DND-41 (cell line): ENCODE measurements at regions not wholly inside any gene's neighbourhood (a gene's known extent, or its start where the extent isn't known, plus 50 kb on each side); places are given as distances from the start of the nearest gene placed in this dataset.
"Not testable (repeated sequence)": the region's sequence is repeated elsewhere in the genome, so short reads cannot be mapped to it uniquely, and the experiment has no call there.

Source experiments
- ATAC-seq: fragments of 200-7000 bp; cut with Tn5 transposase; 3 replicates; pipeline ENCODE4 v1.9.1; 2021; ENCODE audit warnings: low read depth; ENCODE audit not compliant: insufficient read depth
- DNase-seq: peaks from one replicate; pipeline ENCODE4 v3.0.0-alpha.2; 2020
- H2AFZ ChIP-seq: 2 replicates; pipeline ENCODE4 v1.6.0; 2012; ENCODE audit warnings: low read depth, low read length
- H3K27ac ChIP-seq: 2 replicates; pipeline ENCODE4 v1.5.1; 2012; ENCODE audit warnings: low read length, inconsistent platforms
- H3K27me3 ChIP-seq: fragments of 200-600 bp; sonication (generic); 2 replicates; pipeline ENCODE4 v1.6.0; 2012; ENCODE audit warnings: low read length, mild to moderate bottlenecking, inconsistent platforms; ENCODE audit not compliant: insufficient read depth, poor library complexity
- H3K36me3 ChIP-seq: 2 replicates; pipeline ENCODE4 v1.5.1; 2012; ENCODE audit warnings: low read length, inconsistent platforms; ENCODE audit not compliant: insufficient read depth
- H3K4me1 ChIP-seq: 2 replicates; pipeline ENCODE4 v1.5.1; 2012; ENCODE audit warnings: mild to moderate bottlenecking, low read length; ENCODE audit not compliant: insufficient read depth
- H3K4me2 ChIP-seq: 2 replicates; pipeline ENCODE4 v1.6.0; 2012; ENCODE audit warnings: mild to moderate bottlenecking, moderate library complexity, low read length, inconsistent platforms; ENCODE audit not compliant: insufficient read depth
- H3K4me3 ChIP-seq, 2 experiments: fragments of 200-600 bp in 1 of 2; shearing (Covaris generic) in 1 of 2; 2 replicates each; pipeline ENCODE4 v1.5.1; 2012 to 2016; ENCODE audit warnings: inconsistent platforms in 2 of 2, low read length in 2 of 2, mild to moderate bottlenecking in 2 of 2, low read depth in 1 of 2, moderate library complexity in 1 of 2
- H3K79me2 ChIP-seq: 2 replicates; pipeline ENCODE4 v1.6.0; 2012; ENCODE audit warnings: low read length, inconsistent platforms; ENCODE audit not compliant: insufficient read depth
- H3K9ac ChIP-seq: 2 replicates; pipeline ENCODE4 v1.6.0; 2012; ENCODE audit warnings: low read depth, mild to moderate bottlenecking, inconsistent platforms, low read length, moderate library complexity
- H3K9me3 ChIP-seq: 2 replicates; pipeline ENCODE4 v1.5.1; 2012; ENCODE audit warnings: low read length, moderate library complexity, mild to moderate bottlenecking, inconsistent platforms; ENCODE audit not compliant: insufficient read depth, severe bottlenecking
- H4K20me1 ChIP-seq: 2 replicates; pipeline ENCODE4 v1.6.0; 2012; ENCODE audit warnings: low read length; ENCODE audit not compliant: insufficient read depth
- CTCF ChIP-seq: IDR thresholded peaks from 2 replicates; pipeline ENCODE4 v1.5.1; 2012; ENCODE audit warnings: borderline replicate concordance, low read length, moderate library complexity, mild to moderate bottlenecking; ENCODE audit not compliant: poor library complexity, severe bottlenecking; ENCODE audit errors: extremely low read depth
- EZH2 ChIP-seq: IDR thresholded peaks from 3 replicates; pipeline ENCODE4 v1.6.1; 2012; ENCODE audit warnings: borderline replicate concordance, low read depth, mild to moderate bottlenecking, moderate library complexity, low read length, inconsistent platforms; ENCODE audit not compliant: severe bottlenecking

GRCh38 chr12:18837025-18837424, 99.1 kb downstream of the CAPZA3 start:
- no peaks in the 10 kb centered on the region for H3K79me2 ChIP-seq
- no peak overlapping the region for H3K9ac ChIP-seq
- no peak overlapping the region for H2AFZ ChIP-seq
- no peaks in the 10 kb centered on the region for H3K36me3 ChIP-seq
- no peak for ATAC-seq
- no peak overlapping the region for H3K4me3 ChIP-seq
- H4K20me1 ChIP-seq, result no peaks in the 10 kb centered on the region
- H3K27me3 ChIP-seq, result no peaks in the 10 kb centered on the region
- no peaks in the 10 kb centered on the region for H3K4me1 ChIP-seq
- no peaks in the 10 kb centered on the region for H3K9me3 ChIP-seq
- H3K27ac ChIP-seq, result no peak overlapping the region
- TF ChIP-seq EZH2 (no peak), CTCF (no peak)
- H3K4me2 ChIP-seq, result no peak overlapping the region
- DNase-seq, result no peak

- Histone ChIP-seq H3K4me2 (no peak overlapping the region), H3K9me3 (no peaks in the 10 kb centered on the region), H3K4me1 (no peaks in the 10 kb centered on the region), H3K36me3 (no peaks in the 10 kb centered on the region), H3K79me2 (no peaks in the 10 kb centered on the region), H2AFZ (no peak overlapping the region), H4K20me1 (no peaks in the 10 kb centered on the region), H3K4me3 (no peak overlapping the region), H3K27me3 (no peaks in the 10 kb centered on the region), H3K9ac (no peak overlapping the region), H3K27ac (no peak overlapping the region)
- TF ChIP-seq EZH2, result no peak
- no peak for TF ChIP-seq CTCF
- no peak for DNase-seq
- ATAC-seq, result no peak
These were observed 99.6 kb downstream of the CAPZA3 start for GRCh38 chr12:18837505-18837904.

DNA sequence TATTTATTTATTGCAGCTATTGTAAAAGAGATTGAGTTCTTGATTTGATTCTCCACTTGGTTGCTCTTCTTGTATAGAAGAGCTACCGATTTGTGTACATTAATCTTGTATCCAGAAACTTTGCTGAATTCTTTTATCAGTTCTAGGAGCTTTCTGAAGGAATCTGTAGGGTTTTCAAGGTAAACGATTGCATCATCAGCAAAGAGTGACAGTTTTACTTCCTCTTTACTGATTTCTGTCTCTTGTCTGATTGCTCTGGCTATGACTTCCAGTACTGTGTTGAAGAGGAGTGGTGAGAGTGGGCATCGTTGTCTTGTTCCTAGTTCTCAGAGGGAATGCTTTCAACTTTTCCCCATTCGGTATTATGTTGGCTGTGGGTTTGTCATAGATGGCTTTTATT, 103.1 kb downstream of the CAPZA3 start:
- not testable (repeated sequence) for H3K36me3 ChIP-seq, DNase-seq, H3K4me1 ChIP-seq, H4K20me1 ChIP-seq, ATAC-seq, H2AFZ ChIP-seq, H3K4me2 ChIP-seq, H3K9ac ChIP-seq, H3K79me2 ChIP-seq, H3K9me3 ChIP-seq, H3K4me3 ChIP-seq, H3K27me3 ChIP-seq, H3K27ac ChIP-seq

DNA sequence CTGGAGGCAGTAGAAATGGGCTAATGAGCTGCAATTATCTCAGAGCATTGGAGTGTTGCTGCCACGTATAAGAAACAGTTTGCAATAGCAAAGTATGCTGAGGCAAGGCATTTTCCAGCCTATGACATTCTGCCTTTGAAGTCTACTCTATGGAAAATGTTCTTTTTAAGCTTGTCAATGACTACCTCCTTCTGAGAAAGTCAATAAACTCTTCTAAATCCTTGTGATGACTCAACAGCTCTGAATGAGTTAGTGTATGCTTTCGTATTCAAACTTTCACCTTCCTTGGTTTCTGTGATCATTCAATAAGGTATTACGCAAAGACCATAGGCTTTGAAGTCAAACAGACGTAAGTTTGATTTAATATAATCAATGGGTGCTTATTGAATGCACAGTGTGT, 111.2 kb downstream of the CAPZA3 start:
- Histone ChIP-seq H3K27me3 (peaks cover 8% of the 10 kb centered on the region), H3K4me1 (no peaks in the 10 kb centered on the region), H3K27ac (no peak overlapping the region), H3K9me3 (no peaks in the 10 kb centered on the region), H3K36me3 (no peaks in the 10 kb centered on the region), H3K4me3 (no peak overlapping the region), H2AFZ (no peak overlapping the region), H4K20me1 (no peaks in the 10 kb centered on the region), H3K79me2 (no peaks in the 10 kb centered on the region), H3K4me2 (no peak overlapping the region), H3K9ac (no peak overlapping the region)
- no peak for TF ChIP-seq EZH2
- no peak for TF ChIP-seq CTCF
- DNase-seq, result no peak
- no peak for ATAC-seq
